Heart left ventricle (tissue), 13 donors: ENCODE measurements at regions not wholly inside any gene's neighbourhood (a gene's known extent, or its start where the extent isn't known, plus 50 kb on each side); places are given as distances from the start of the nearest gene placed in this dataset.

Experiments used
- CTCF ChIP-seq, 12 donors: fragments of 200-600 bp; sonication (generic) in 4 of 12; IDR thresholded peaks; one replicate each; pipeline versions ENCODE4 v1.5.0 to v1.8.0; 2018 to 2022; ENCODE audit warnings: antibody characterized with exemption in 12 of 12, mild to moderate bottlenecking in 5 of 12
- POLR2A ChIP-seq, 2 donors: fragments of 450-650 bp; IDR thresholded peaks; one replicate each; pipeline ENCODE4 v1.6.1; 2017; ENCODE audit warnings: antibody characterized with exemption in 2 of 2, mild to moderate bottlenecking in 2 of 2, moderate library complexity in 2 of 2
- donor health status: ischemic (EF 13 %, LVEDD 7.1; RV severe dilation, severe dysfunction).
- donor health status: DM: no; HTN: yes; CAD: no.
- donor health status: DM: no; HTN: no; CAD: no.
- donor health status: ischemic (EF 25% LVEDD 6.9; RV normal size, moderate dysfunction).
- donor health status: ischemic (EF 25% LVEDD 5.7; RV mildly dilated, moderate dysfunction).
- donor health status: ischemic (EF 35%, LVEDD 5.7; RV mildly dilated, moderate dysfunction).
- donor health status: nonischemic (EF 11% LVEDD 7.7; RV severe dilation, severe dysfunction).
- donor health status: DM: yes; HTN: yes; CAD: no.
- donor health status: PGD.
- donor health status: ischemic (EF 29% LVEDD 5.4; RV normal size, mild dysfunction).
- donor health status: nonischemic (EF 23%, LVEDD 6.1; RV moderate dilation, normal function).

- TF ChIP-seq POLR2A (IDR thresholded peaks at IDR 0.05) = no peak
- TF ChIP-seq CTCF (IDR thresholded peaks at IDR 0.05) = no peak
Measured at GRCh38 chr14:30417999-30418398, 141.0 kb upstream of the G2E3 start.
